SK-N-MC (cell line): ENCODE measurements at regions not wholly inside any gene's neighbourhood (a gene's known extent, or its start where the extent isn't known, plus 50 kb on each side); places are given as distances from the start of the nearest gene placed in this dataset.
"Not testable (repeated sequence)": the region's sequence is repeated elsewhere in the genome, so short reads cannot be mapped to it uniquely, and the experiment has no call there.

ENCODE experiments used
- EZH2 ChIP-seq: fragments of 200-600 bp; sonication (generic); IDR thresholded peaks from one replicate; pipeline ENCODE4 v1.6.1; 2017; ENCODE audit warnings: antibody characterized with exemption
- FOXP2 ChIP-seq: optimal IDR thresholded peaks from 2 replicates; pipeline ENCODE3; 2011; ENCODE audit warnings: mild to moderate bottlenecking, moderate library complexity; ENCODE audit not compliant: insufficient read depth; ENCODE audit errors: extremely low read length, control extremely low read depth
- POLR2AphosphoS5 ChIP-seq: IDR thresholded peaks from 2 replicates; pipeline ENCODE4 v1.6.1; 2012; ENCODE audit warnings: mild to moderate bottlenecking, low read depth, low read length, borderline replicate concordance

DNA sequence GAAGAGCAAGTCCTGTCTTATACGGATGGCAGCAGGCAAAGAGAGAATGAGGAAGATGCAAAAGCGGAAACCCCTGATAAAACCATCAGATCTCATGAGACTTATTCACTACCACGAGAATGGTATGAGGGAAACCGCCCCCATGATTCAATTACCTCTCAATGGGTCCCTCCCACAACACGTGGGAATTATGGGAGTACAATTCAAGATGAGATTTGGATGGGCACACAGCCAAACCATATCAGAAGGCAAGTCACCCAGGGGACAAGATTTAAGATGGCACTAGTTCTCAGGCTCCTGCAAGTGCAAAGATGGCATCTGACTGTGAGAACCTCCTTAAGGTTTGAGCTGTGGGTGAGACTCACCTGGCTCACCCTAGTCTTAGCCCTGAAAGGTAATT, 984.3 kb downstream of the AACS start:
- not testable (repeated sequence) for TF ChIP-seq POLR2AphosphoS5, EZH2, FOXP2
